Neural cell (in vitro differentiated cells): ENCODE measurements at regions not wholly inside any gene's neighbourhood (a gene's known extent, or its start where the extent isn't known, plus 50 kb on each side); places are given as distances from the start of the nearest gene placed in this dataset.

Source experiments
- H2AFZ ChIP-seq: fragments of 200-600, 300-800 bp; sonication (generic), shearing (Covaris generic); 2 replicates; pipeline ENCODE4 v1.6.0; 2014; ENCODE audit warnings: low read depth, mild to moderate bottlenecking, antibody characterized with exemption, low read length, moderate library complexity
- H3F3A ChIP-seq: fragments of 200-600 bp; shearing (Covaris generic); 2 replicates; pipeline ENCODE4 v1.6.1; 2016; ENCODE audit warnings: mild to moderate bottlenecking, moderate library complexity, mixed read lengths, antibody characterized with exemption, low read length; ENCODE audit not compliant: insufficient read depth, poor library complexity, severe bottlenecking
- H3K27ac ChIP-seq: fragments of 200-600, 300-800 bp; sonication (generic), shearing (Covaris generic); 2 replicates; pipeline ENCODE4 v1.5.1; 2014; ENCODE audit warnings: mild to moderate bottlenecking, low read length, moderate library complexity
- H3K27me3 ChIP-seq: fragments of 300-800, 200-600 bp; sonication (generic), shearing (Covaris generic); 2 replicates; pipeline ENCODE4 v1.6.0; 2014; ENCODE audit warnings: mild to moderate bottlenecking, low read depth, low read length, moderate library complexity; ENCODE audit not compliant: insufficient read depth
- H3K36me3 ChIP-seq: fragments of 300-800, 200-600 bp; sonication (generic), shearing (Covaris generic); 2 replicates; pipeline ENCODE4 v1.5.1; 2014; ENCODE audit warnings: mild to moderate bottlenecking, antibody characterized with exemption, low read length, moderate library complexity; ENCODE audit not compliant: insufficient read depth
- H3K4me2 ChIP-seq: fragments of 300-800, 200-600 bp; sonication (generic), shearing (Covaris generic); 2 replicates; pipeline ENCODE4 v1.6.0; 2014; ENCODE audit warnings: mild to moderate bottlenecking, low read length
- H3K4me3 ChIP-seq: fragments of 300-800, 200-600 bp; sonication (generic), shearing (Covaris generic); 2 replicates; pipeline ENCODE4 v1.5.1; 2014; ENCODE audit warnings: mild to moderate bottlenecking, low read length, moderate library complexity
- H3K79me2 ChIP-seq: fragments of 200-600 bp; shearing (Covaris generic); replicated peaks from 2 replicates; pipeline ENCODE4 v1.6.0; 2014; ENCODE audit warnings: mild to moderate bottlenecking, low read length, moderate library complexity; ENCODE audit not compliant: insufficient read depth
- H3K9ac ChIP-seq: fragments of 300-800, 200-600 bp; sonication (generic), shearing (Covaris generic); 2 replicates; pipeline ENCODE4 v1.6.1; 2016; ENCODE audit warnings: mild to moderate bottlenecking, low read length, mixed read lengths
- H3K9me2 ChIP-seq: fragments of 200-600 bp; shearing (Covaris generic); 2 replicates; pipeline ENCODE4 v1.6.1; 2016; ENCODE audit warnings: mild to moderate bottlenecking, low read length, mixed read lengths; ENCODE audit not compliant: insufficient read depth
- H3K9me3 ChIP-seq: fragments of 200-600, 300-800 bp; sonication (generic), shearing (Covaris generic); 2 replicates; pipeline ENCODE4 v1.6.1; 2016; ENCODE audit warnings: mild to moderate bottlenecking, mixed run types, low read length, moderate library complexity, mixed read lengths
- H4K20me1 ChIP-seq: fragments of 200-600 bp; shearing (Covaris generic); 2 replicates; pipeline ENCODE4 v1.6.1; 2016; ENCODE audit warnings: mild to moderate bottlenecking, mixed run types; ENCODE audit not compliant: insufficient read depth
- CTCF ChIP-seq: fragments of 450-650 bp; IDR thresholded peaks from 2 replicates; pipeline ENCODE4 v1.5.1; 2014; ENCODE audit warnings: antibody characterized with exemption, mild to moderate bottlenecking, moderate library complexity; ENCODE audit not compliant: poor library complexity, severe bottlenecking
- EP300 ChIP-seq: fragments of 450-650 bp; conservative IDR thresholded peaks from 2 replicates; pipeline ENCODE4 v1.6.1; 2014; ENCODE audit warnings: antibody characterized with exemption, mild to moderate bottlenecking, moderate library complexity; ENCODE audit not compliant: poor library complexity, severe bottlenecking
- EZH2 ChIP-seq: fragments of 200-600, 300-800 bp; shearing (Covaris generic), sonication (generic); IDR thresholded peaks from 2 replicates; pipeline ENCODE4 v1.6.1; 2014; ENCODE audit warnings: antibody characterized with exemption, low read length, borderline replicate concordance, mild to moderate bottlenecking; ENCODE audit not compliant: insufficient read depth, poor library complexity, severe bottlenecking
- MXI1 ChIP-seq: fragments of 450-650 bp; conservative IDR thresholded peaks from 2 replicates; pipeline ENCODE4 v1.6.1; 2014; ENCODE audit warnings: antibody characterized with exemption, mild to moderate bottlenecking; ENCODE audit not compliant: poor library complexity, severe bottlenecking
- POLR2AphosphoS5 ChIP-seq: IDR thresholded peaks from 2 replicates; pipeline ENCODE4 v1.6.1; 2012
- RAD21 ChIP-seq: fragments of 450-650 bp; conservative IDR thresholded peaks from 2 replicates; pipeline ENCODE4 v1.6.1; 2014; ENCODE audit warnings: antibody characterized with exemption, mild to moderate bottlenecking, moderate library complexity
- REST ChIP-seq: IDR thresholded peaks from 2 replicates; pipeline ENCODE4 v1.6.1; 2012; ENCODE audit warnings: borderline replicate concordance
- SMC3 ChIP-seq: fragments of 450-650 bp; conservative IDR thresholded peaks from 2 replicates; pipeline ENCODE4 v1.6.1; 2014; ENCODE audit warnings: antibody characterized with exemption, mild to moderate bottlenecking, moderate library complexity; ENCODE audit not compliant: poor library complexity
- TAF1 ChIP-seq: IDR thresholded peaks from 2 replicates; pipeline ENCODE4 v1.6.1; 2012; ENCODE audit warnings: low read depth

- H3K4me3 ChIP-seq, result no peak overlapping the region
- H3K27ac ChIP-seq, result no peak overlapping the region
- H3K36me3 ChIP-seq, result no peaks in the 10 kb centered on the region
- H2AFZ ChIP-seq, result no peak overlapping the region
- H3K79me2 ChIP-seq, result no peaks in the 10 kb centered on the region
- no peaks in the 10 kb centered on the region for H4K20me1 ChIP-seq
- H3F3A ChIP-seq, result no peaks in the 10 kb centered on the region
- no peak overlapping the region for H3K4me2 ChIP-seq
- no peak overlapping the region for H3K9ac ChIP-seq
- H3K27me3 ChIP-seq, result no peaks in the 10 kb centered on the region
- no peaks in the 10 kb centered on the region for H3K9me2 ChIP-seq
- no peak for TF ChIP-seq CTCF
- no peak for TF ChIP-seq MXI1
- TF ChIP-seq EP300, result no peak
- no peak for TF ChIP-seq SMC3
- no peak for TF ChIP-seq POLR2AphosphoS5
- H3K9me3 ChIP-seq, result no peaks in the 10 kb centered on the region
These were observed 584.7 kb downstream of the RFPL4B start for GRCh38 chr6:112931832-112932231.

GRCh38 chr6:112933947-112934346 is 586.8 kb downstream of the RFPL4B start:
- H3K4me3 ChIP-seq, result no peak overlapping the region
- H3K4me2 ChIP-seq, result no peak overlapping the region
- no peaks in the 10 kb centered on the region for H3F3A ChIP-seq
- H3K36me3 ChIP-seq, result no peaks in the 10 kb centered on the region
- H3K79me2 ChIP-seq, result no peaks in the 10 kb centered on the region
- no peak for TF ChIP-seq EZH2
- no peak for TF ChIP-seq EP300
- no peak for TF ChIP-seq SMC3
- TF ChIP-seq POLR2AphosphoS5, result no peak
- TF ChIP-seq RAD21, result no peak
- TF ChIP-seq MXI1, result no peak
- TF ChIP-seq REST, result no peak
- TF ChIP-seq CTCF, result no peak
- no peak for TF ChIP-seq TAF1
- H3K27ac ChIP-seq, result no peak overlapping the region
- no peaks in the 10 kb centered on the region for H3K27me3 ChIP-seq
- H4K20me1 ChIP-seq, result no peaks in the 10 kb centered on the region
- H3K9me2 ChIP-seq, result no peaks in the 10 kb centered on the region
- no peaks in the 10 kb centered on the region for H3K9me3 ChIP-seq
- H3K9ac ChIP-seq, result no peak overlapping the region
- H2AFZ ChIP-seq, result no peak overlapping the region
